Sigmoid colon (tissue), 3 donors: ENCODE measurements at regions not wholly inside any gene's neighbourhood (a gene's known extent, or its start where the extent isn't known, plus 50 kb on each side); places are given as distances from the start of the nearest gene placed in this dataset.

Experiments used
- CTCF ChIP-seq, 4 experiments: fragments of 450-650 bp in 3 of 4; fragments of 200-600 bp in 1 of 4; IDR thresholded peaks; one replicate each; pipeline ENCODE4 v1.5.1; 2016 to 2019; ENCODE audit warnings: antibody characterized with exemption in 4 of 4, mild to moderate bottlenecking in 3 of 4, moderate library complexity in 2 of 4
- POLR2A ChIP-seq, 2 donors: fragments of 450-650 bp; IDR thresholded peaks; one replicate each; pipeline ENCODE4 v1.6.1; 2016; ENCODE audit warnings: antibody characterized with exemption in 2 of 2, mild to moderate bottlenecking in 2 of 2, moderate library complexity in 2 of 2

- TF ChIP-seq CTCF (IDR thresholded peaks at IDR 0.05) (no peak), POLR2A (IDR thresholded peaks at IDR 0.05) (no peak)
Measured at GRCh38 chr6:86079938-86080337, 437.3 kb upstream of the SYNCRIP start.
